HG03558 (cell line): ENCODE measurements at regions not wholly inside any gene's neighbourhood (a gene's known extent, or its start where the extent isn't known, plus 50 kb on each side); places are given as distances from the start of the nearest gene placed in this dataset.
"Not testable (repeated sequence)": the region's sequence is repeated elsewhere in the genome, so short reads cannot be mapped to it uniquely, and the experiment has no call there.

Source experiments
- ATAC-seq: cut with Tn5 transposase; IDR thresholded peaks from one replicate; pipeline ENCODE4 v1.9.1; 2021; ENCODE audit warnings: moderate number of reproducible peaks; ENCODE audit not compliant: unreplicated experiment; ENCODE audit errors: extremely low read depth

DNA sequence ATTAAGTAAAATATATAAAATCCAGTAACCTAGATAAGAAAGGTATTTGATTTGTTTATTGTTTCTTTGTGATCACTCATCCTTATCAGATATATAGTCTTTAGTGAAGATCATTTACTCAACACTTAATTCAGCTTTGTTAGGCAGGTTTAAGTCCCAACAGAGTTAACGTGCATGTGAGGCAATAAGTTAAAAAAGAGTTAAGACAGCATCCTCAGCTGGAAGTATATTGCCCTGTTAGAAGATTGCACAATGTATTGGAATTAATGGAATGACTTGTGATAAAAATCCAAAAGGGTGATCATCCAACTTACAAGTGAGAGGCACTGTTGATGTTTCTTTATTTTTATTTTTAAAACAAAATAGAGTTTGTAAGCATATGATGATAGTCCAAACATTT is 1162.1 kb downstream of the RAPGEF2 start:
- no peak for ATAC-seq

DNA sequence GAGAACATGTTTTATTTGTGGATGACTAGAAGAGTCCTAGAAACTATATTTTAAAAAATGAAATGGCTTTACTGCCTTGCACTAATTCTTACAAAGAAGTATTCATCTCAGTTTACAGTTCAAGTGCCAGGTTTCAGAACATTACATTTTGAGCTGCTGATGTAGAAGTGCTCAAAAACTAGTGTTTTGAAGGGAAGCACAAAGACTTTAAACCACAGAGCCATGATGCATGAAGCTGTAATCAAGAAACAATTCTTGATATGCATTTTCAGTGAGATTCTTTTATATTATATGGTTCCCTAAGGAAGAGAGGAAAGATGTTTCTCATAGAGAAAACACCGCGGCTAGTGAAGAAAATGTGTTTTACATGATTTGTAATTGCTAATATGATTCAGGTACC is 1163.0 kb downstream of the RAPGEF2 start:
- no peak for ATAC-seq

DNA sequence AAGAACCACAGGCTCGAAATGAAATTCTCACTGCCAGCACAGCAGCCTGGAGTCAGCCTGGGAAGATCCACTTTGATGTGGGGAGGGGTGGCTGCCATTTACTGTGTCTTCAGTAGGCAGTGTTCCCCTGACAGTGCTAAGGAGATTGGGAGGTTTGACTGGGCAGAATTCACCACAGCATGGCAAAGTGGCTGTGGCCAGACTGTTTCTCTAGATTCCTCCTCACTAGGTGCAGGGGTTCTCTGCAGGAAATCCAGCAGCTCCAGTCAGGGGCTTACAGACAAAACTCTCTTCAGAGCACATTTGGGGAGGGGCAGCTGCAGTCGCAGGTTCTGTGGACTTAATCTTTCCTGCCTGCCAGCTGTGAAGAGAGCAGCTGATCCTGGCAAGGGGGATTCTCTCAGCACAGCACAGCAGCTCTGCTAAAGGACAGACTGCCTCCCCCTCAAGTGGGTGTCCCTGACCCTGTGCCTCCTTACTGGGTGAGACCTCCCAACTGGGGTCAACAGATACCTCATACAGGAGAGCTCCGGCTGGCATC is 1174.0 kb downstream of the RAPGEF2 start:
- no peak for ATAC-seq

DNA sequence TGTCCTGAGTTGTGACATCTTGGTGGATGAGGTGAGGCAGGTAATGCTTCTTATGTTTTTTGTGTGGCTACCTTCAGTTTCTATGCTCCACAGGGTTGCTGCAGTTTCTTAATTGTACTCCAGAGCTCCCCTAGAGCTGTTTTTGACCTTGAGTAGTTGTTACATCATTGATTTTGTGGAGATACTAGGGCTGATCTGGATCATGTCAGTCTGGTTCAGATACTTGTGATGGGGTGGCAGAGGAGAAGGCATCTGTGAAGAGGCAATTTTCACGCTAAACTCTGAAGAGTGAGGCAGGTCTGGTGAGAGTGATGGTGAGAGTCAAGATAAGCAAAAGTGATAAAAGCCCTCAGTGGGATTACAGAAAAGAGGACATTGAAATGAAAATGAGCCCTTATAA is 1180.2 kb downstream of the RAPGEF2 start:
- no peak for ATAC-seq

DNA sequence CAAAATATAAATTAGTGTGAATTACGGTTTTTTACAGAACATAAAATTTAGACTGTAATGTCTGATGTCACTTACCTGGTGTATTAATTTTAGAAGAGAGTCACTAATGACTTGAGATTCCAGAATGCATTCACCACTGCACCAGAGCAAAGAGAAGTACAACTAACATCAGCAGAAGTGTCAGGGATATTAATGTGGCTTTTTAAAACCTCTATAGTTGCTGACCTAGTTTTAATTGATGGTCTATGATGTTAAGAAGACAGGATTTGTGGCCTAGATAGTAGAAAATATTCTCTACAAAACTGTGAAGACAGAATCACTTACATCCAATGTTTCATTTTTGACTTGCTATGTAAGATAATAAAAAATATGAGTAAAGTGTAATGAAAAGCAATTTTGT is 1181.6 kb downstream of the RAPGEF2 start:
- no peak for ATAC-seq

DNA sequence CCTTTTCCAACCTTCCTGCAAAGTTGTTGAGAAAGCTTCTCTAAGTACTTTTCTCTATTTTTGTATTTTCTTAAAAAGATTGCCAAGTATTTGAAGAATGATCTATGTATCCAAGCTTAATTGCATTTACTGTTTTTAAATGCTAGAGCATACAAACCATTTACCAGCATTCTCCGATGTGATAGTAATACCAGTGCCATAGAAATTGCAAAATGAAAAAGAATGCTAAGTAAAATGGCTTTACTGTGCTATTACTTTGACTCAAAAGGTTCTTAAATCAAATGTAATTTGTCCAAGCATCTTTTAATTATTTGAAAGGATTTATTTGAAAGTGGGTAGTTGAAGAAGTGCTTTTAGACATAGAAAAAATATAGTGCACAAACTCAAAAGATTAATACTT is 1183.2 kb downstream of the RAPGEF2 start:
- ATAC-seq: no peak

DNA sequence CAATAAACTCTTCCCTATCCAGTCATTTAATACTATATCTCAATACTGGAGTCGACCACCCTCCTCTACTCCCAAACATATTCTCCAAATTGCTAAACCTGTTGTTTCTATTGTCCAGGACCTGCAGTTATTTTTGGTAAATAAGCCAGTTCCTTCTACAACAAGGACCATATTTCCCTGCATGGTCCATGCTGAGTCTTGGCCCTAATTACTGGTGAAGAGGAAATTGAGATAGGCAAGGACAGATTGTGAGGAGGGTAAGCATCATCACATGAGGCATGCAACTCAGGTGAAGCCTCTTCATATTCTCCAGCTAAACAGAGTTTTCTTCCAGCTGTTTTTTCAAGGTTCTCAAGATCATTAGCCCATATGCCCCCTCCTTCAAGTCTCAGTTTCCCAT is 1193.6 kb downstream of the RAPGEF2 start:
- ATAC-seq: no peak

DNA sequence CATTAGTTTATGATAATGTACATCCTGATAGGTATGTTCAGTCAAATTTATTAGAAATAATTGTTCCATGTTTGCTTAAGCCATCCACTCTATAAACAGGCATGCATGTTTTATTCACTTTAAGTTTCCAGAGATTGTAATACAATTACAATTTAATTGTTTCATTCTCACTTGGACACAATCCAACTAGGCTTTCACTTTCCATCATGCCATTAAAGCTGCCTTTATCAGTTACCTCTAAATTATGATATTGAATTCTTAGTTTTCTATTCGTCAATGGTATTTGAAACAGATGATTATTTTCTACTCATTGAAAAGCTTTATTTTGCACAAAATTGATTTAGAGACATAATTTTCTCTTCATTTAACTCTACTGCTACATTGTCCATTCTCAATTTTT is 1196.3 kb downstream of the RAPGEF2 start:
- no peak for ATAC-seq

DNA sequence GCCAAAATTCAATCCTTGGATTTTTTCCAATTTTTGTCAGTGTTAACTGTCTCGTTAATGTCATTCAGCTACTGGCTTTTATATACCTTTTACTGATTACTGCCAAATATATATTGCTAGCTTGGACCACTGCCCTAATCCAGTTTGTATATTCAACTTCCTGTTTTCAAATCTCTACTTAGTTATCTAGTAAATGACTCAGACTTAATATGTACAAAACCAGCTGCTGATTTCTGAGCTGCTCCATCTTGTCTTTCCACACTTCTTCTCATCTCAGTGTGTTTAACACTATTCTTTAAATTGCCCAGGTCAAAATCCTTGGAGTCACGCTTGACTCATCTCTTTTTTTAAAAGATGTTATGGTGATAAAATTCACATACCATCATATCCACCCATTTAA is 1196.7 kb downstream of the RAPGEF2 start:
- ATAC-seq: no peak

DNA sequence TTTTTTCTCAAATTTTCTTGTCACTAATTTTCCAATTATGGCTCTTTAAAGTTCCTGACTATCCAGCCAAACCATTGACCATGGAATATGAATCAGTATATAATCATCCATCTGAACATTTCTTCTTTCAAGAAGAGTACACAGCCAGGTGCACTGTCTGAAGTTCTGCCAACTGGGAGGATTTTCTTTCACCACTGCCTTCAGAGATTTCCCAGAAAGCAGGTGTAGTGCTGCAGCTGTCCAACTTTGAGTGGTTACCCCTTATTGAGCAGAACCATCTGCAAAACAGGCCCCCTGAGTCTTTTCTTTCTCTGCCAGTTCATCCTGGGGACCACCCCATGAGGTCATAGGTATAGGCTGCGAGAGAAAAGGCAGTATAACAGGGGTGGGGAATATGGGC is 1213.2 kb downstream of the RAPGEF2 start:
- ATAC-seq: no peak

DNA sequence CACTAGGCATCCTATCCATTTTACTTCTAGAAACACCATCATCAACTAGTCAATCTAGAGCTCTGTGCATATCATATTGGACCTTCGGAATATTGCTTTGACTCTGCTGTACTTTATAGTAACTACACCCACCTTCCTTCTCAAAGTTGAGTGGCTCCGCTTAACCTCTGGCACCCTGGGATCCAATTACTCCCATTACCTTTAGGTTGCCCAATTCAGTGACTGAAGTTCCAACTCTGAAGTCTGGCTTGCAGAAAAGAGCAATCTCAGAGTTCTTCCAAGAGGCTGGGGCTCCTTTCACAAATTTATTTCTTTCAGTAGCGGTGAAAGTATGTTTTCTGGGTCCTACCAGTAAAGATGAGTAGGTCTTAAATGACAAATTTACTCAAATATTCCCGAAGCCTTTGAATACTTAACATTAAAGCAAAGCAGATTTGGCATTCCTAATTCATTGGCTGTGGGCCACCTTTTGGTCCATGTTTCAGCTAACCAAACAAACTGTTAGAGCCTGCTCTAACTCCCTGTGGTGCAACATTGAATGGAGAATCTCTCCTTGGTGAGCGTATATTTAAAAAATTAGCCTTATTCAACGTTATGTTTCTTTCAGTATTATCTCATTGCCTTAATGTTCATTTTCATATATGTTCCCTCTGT is 1215.8 kb downstream of the RAPGEF2 start:
- ATAC-seq: no peak

DNA sequence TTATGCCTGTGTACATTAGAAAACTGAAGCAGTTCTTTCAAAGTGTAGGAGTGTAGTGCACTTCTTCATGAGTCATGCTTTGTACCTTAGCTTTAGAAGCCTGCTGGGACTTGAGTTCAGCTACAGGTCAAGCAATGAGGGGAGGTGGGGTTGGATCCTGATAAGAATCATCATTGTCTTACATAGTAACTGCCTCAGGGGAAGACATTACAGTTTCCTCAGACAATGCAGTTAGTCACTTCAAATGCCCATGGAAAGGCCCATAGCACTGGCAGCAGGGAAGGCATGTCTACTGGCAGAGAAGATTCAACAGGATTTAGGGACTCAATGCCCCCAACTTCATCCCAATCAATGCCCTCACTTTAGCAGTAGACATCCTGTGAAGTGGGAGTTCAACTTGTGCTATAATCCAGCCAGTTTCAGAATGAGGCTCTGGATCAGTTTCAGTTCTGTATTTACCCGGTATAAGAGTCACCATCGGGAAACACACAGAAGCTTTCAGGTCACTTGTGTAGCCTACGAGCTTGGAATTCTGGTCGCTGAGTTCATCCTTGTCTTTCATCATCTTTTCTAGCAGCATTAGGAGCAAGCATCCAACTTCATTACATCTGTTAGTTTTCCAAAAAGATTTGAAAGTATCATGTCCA is 1216.5 kb downstream of the RAPGEF2 start:
- ATAC-seq: no peak

DNA sequence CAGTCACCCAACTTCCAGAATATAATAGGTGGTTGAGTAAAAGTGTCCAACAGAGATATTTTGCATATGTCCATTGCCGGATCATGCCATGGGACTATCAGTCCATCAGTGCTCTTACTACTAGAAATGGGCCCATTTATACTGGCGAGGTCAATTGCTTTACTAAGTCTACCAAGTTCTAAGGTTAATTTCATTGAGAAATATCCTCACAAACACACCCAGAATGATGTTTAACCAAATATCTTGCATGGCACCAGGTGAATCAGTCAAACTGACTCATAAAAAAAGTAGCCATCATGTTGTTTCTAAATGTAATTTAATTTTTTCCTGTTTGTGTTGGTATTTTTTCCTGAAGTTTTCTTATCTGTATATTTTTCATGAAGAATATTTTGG is 1217.0 kb downstream of the RAPGEF2 start:
- ATAC-seq: no peak

DNA sequence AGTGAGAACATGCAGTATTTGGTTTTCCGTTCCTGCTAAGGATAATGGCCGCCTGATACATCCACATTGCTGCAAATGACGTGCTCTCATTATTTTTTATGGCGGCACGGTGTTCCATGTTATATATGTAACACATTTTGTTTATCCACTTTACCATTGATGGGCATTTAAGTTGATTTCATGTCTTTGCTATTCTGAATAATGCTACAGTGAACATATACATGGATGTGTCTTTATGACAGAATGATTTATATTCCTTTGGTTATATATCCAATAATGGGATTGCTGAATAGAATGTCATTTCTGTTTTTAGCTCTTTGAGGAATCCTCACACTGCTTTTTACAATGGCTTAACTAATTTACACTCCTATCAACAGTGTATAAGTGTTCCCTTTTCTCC is 1223.2 kb downstream of the RAPGEF2 start:
- no peak for ATAC-seq

DNA sequence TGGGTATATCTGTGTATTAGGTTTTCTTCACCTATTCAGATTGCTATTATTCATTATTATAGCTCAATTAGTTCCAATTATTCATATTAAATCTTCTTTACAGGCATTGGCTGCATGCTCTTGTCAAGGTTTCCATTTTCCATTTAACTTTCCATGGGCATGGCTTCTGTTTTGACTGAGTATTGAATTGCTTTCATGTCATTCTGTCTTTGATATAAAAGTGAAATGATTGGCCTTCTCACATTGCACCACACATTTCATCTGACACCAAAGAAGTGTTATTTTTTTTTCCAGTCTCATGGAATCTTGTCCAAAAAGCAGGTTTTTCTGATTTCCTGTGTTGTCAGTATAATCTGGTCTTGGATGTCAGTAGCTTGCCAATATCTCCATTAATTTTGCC is 1244.3 kb downstream of the RAPGEF2 start:
- ATAC-seq: no peak

DNA sequence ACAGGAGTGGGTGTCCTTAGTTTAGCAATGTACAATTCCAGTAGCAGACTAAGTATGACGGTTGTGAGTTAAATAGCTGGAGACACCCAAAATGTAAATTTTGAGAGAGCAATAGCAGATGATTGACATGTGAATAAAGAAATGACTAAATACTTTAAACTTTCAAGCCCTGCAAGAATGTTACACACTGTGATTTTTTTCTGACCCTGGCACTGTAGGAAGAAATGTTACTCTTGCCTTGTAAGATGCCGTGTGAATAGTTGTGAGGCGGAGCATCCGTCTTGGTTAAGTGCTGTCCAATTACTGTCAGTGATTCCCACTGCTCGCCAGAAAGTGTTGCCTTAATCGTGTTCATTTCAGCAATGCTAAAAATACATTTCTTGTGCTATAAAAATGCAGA is 1248.1 kb downstream of the RAPGEF2 start:
- ATAC-seq: no peak

DNA sequence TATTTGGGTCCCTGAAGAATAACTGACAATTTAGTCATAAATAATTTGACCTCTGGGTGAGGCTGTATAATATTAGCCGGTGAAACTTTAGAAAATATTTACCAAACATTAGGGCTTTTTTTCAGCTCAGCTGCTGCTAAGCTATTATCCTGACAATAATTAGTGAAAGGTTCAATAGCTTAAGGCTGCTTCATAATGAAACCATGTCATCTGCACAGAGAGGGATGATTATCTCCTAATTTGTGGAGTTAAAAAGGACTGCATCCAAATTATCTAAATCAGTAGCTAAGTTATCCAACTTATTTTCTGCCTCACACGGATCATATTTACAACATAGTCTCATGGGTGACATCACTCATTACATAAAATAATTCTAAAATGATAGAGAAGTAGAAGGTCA is 1249.8 kb downstream of the RAPGEF2 start:
- no peak for ATAC-seq

DNA sequence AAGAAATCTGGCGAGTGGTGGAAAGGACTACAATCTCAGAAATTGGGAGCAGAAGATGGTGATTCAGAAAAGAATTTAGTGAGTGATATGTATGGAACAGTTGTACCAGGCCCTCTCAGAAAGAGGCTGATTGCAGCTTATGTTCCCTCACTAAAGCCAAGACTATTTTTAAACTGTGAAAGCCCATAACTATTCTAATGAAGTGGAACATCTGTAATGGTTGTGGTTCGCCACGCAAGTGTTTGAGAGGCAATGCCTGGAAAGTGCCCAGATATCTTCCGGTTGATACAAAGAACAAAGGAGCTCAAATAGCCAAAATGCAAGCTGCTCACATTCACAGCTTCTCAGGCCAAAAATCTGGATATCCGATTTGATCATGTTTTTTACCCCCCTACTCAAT is 1250.7 kb downstream of the RAPGEF2 start:
- ATAC-seq: no peak

DNA sequence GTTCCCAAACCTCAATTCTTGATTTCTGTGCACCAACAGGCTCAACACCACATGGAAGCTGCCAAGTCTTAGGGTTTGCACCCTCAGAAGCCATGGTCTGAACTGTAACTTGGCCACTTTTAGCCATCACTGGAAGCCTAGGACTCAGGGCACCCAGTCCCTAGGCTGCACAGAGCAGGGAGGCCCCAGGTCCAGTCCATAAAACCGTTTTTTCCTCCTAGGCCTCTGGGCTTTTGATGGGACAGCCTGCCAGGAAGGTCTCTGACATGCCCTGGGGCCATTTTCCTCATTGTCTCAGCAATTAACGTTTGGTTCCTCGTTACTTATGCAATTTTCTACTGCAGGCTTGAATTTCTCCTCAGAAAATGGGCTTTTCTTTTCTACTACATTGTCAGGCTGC is 1259.6 kb downstream of the RAPGEF2 start:
- ATAC-seq: no peak

DNA sequence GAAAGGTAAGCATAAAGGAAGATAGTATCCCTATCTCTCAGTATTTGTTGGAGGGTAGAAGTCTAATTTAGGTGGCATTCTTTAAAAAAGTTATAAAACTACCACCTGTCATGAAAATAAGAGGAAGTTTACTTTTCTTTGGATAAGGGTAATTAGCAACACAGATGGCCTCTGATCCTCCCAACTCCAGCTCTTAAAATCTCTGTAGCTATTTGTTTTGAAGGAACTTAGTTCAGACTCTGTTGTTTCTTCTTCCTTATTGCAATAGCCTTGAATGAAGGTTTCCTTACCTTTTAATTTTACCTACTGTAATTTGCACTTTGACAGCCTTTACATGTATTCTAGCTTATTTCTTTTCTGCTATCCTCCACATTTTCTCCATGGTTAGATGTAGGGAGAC is 1261.3 kb downstream of the RAPGEF2 start:
- ATAC-seq: no peak

DNA sequence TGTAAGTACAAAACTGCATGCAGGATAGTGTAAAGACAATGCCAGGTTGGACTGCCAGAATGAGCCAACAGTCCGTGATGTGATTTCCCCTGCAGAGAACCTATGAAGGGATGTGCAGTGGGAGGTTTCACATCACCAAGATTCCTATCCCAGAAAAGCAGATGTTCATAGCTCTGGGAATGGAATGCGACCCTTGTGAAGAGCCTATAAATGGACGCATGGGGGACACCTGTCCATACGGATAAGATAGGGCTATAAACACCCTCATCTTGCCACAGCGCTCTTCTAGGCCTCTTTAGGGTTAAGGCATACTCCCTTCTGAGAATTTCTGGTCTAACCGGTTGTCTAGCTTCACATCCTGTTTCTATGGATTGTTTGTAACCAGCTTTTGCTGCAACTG is 1261.8 kb downstream of the RAPGEF2 start:
- ATAC-seq: not testable (repeated sequence)

DNA sequence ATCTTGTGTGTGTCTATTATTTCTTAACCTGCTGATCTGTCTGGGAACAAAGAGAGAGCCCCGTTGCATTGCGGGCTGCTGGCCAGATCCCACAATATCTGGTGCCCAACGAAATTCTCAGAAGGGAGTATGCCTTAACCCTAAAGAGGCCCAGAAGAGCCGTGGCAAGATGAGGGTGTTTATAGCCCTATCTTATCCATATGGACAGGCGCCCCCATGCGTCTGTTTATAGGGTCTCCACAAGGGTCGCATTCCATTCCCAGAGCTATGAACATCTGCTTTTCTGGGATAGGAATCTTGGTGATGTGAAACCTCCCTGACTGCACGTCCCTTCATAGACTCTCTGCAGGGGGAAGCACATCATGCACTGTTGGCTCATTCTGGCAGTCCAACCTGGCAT is 1262.5 kb downstream of the RAPGEF2 start:
- not testable (repeated sequence) for ATAC-seq
